Cardiac muscle cell (in vitro differentiated cells and primary cell): ENCODE measurements at regions not wholly inside any gene's neighbourhood (a gene's known extent, or its start where the extent isn't known, plus 50 kb on each side); places are given as distances from the start of the nearest gene placed in this dataset.

ENCODE experiments used
- DNase-seq, 2 donors: peaks; one replicate each; pipeline versions ENCODE4 v3.0.0 to v3.0.0-alpha.2; 2010 to 2017; ENCODE audit warnings: low read depth in 1 of 2, low spot score in 1 of 2
- H3K27ac ChIP-seq: fragments of 200-600 bp; sonication (generic); 2 replicates; pipeline ENCODE4 v1.5.1; 2016
- H3K27me3 ChIP-seq: fragments of 200-600 bp; sonication (generic); 2 replicates; pipeline ENCODE4 v1.6.0; 2016; ENCODE audit warnings: control low read depth
- H3K36me3 ChIP-seq: fragments of 200-600 bp; sonication (generic); 2 replicates; pipeline ENCODE4 v1.5.1; 2016; ENCODE audit warnings: control low read depth
- H3K4me1 ChIP-seq: fragments of 200-600 bp; sonication (generic); 2 replicates; pipeline ENCODE4 v1.8.1; 2017; ENCODE audit warnings: low read depth, mild to moderate bottlenecking, mixed run types
- H3K4me3 ChIP-seq: fragments of 200-600 bp; sonication (generic); 2 replicates; pipeline ENCODE4 v1.5.1; 2016; ENCODE audit warnings: mild to moderate bottlenecking
- H3K9me3 ChIP-seq: fragments of 200-600 bp; sonication (generic); 2 replicates; pipeline ENCODE4 v1.5.1; 2017; ENCODE audit warnings: low read depth, mild to moderate bottlenecking, control low read depth
- CTCF ChIP-seq: IDR thresholded peaks from 2 replicates; pipeline ENCODE4 v1.5.1; 2012; ENCODE audit warnings: low read depth, mild to moderate bottlenecking, low read length

GRCh38 chr5:89452081-89452480, 569.1 kb upstream of the MEF2C start:
- no peak for DNase-seq
- TF ChIP-seq CTCF = no peak
- no peaks in the 10 kb centered on the region for H3K36me3 ChIP-seq
- no peaks in the 10 kb centered on the region for H3K9me3 ChIP-seq
- no peak overlapping the region for H3K27ac ChIP-seq
- no peaks in the 10 kb centered on the region for H3K27me3 ChIP-seq
- H3K4me1 ChIP-seq = no peaks in the 10 kb centered on the region
- H3K4me3 ChIP-seq = no peak overlapping the region

- H3K27me3 ChIP-seq = no peaks in the 10 kb centered on the region
- no peak for TF ChIP-seq CTCF
- no peak overlapping the region for H3K4me3 ChIP-seq
Observed at GRCh38 chr5:89451263-89451662, 568.3 kb upstream of the MEF2C start.

DNA sequence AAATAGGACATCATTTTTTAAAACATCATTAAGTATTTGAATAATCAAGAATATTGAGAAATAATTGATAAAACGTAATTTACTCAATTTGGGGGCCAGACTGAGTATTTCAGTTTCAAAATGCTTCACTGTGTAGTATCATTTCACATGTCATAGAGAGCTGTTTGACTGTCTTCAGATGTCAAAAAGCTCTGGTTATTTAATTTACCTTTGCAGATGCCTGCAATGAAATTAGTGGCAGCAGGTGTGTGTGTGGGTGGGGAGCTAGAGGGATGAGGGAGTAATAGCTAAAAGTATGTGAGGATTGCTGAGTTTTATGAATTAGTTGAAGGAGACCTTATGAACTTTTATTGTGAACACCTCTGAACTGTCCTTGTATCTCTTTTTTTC, 567.2 kb upstream of the MEF2C start:
- no peaks in the 10 kb centered on the region for H3K4me1 ChIP-seq
- no peaks in the 10 kb centered on the region for H3K9me3 ChIP-seq
- TF ChIP-seq CTCF = no peak
- H3K27ac ChIP-seq = no peak overlapping the region
- no peak overlapping the region for H3K4me3 ChIP-seq
- DNase-seq = no peak
- H3K36me3 ChIP-seq = no peaks in the 10 kb centered on the region
- no peaks in the 10 kb centered on the region for H3K27me3 ChIP-seq

More at GRCh38 chr5:89451263-89451662, 568.3 kb upstream of the MEF2C start:
- no peaks in the 10 kb centered on the region for H3K36me3 ChIP-seq
- no peaks in the 10 kb centered on the region for H3K9me3 ChIP-seq
- no peak for DNase-seq
- H3K4me1 ChIP-seq = no peaks in the 10 kb centered on the region
- H3K27ac ChIP-seq = no peak overlapping the region

DNA sequence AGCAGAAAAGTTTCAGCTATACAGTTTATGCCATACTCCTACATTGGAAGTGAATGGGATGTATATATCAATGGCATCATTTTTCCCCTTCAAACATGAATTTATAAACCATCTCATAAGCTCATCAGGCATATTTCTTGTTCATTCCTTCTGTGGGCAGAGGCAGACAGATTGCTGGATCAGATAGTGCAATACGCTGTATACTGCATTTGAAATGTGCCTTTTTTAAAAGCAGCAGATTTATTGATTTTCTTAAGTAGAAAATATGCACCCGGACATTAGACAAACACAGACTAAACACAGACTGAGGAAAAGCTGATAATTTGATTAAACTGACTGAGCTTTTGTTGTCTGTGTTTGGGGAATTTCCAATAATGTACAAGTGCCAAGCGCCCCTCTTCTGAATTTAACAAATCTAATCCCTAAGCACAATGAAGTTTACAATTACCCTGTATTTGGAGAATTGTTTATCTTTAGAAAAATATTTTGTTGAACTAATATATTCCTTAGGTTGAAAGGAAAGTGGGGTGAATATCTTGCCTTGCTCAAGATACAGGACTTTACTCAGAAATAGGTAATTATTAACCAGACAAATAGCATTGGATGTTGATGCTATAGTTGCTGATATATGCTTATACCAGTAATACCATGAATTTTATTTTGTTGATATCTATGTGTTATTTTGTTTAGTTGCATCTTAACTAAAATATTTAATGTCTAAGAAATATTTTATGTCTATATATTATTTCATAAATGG, 566.6 kb upstream of the MEF2C start:
- no peak for DNase-seq
- H3K27ac ChIP-seq = no peak overlapping the region
- H3K4me3 ChIP-seq = no peak overlapping the region
- H3K9me3 ChIP-seq = no peaks in the 10 kb centered on the region
- TF ChIP-seq CTCF = no peak
- H3K4me1 ChIP-seq = no peaks in the 10 kb centered on the region
- H3K27me3 ChIP-seq = no peaks in the 10 kb centered on the region
- no peaks in the 10 kb centered on the region for H3K36me3 ChIP-seq

DNA sequence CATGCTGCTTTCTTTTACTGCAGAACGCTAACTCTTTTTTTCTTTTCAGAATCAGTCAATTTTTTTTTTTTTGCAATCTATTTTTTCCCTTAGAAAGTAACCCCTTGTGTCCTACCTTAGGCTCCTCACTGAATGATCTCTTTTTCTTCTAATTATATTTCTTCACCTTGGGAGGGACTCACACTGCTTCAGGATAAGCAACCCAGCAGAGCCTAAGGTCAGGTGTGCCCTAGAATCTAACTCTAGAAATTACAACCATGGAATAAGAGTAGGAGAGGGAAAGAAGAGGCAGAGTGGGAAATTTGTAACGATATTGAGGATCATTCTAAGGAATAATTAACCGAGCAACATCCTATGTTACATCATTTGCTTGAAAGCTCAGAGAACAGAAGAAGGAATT, 564.0 kb upstream of the MEF2C start:
- Histone ChIP-seq H3K27ac (no peak overlapping the region), H3K4me3 (no peak overlapping the region), H3K27me3 (no peaks in the 10 kb centered on the region), H3K4me1 (no peaks in the 10 kb centered on the region), H3K9me3 (no peaks in the 10 kb centered on the region), H3K36me3 (no peaks in the 10 kb centered on the region)
- no peak for TF ChIP-seq CTCF
- no peak for DNase-seq
